ENCODE measurements at regions not wholly inside any gene's neighbourhood (a gene's known extent, or its start where the extent isn't known, plus 50 kb on each side); places are given as distances from the start of the nearest gene placed in this dataset.

DNA sequence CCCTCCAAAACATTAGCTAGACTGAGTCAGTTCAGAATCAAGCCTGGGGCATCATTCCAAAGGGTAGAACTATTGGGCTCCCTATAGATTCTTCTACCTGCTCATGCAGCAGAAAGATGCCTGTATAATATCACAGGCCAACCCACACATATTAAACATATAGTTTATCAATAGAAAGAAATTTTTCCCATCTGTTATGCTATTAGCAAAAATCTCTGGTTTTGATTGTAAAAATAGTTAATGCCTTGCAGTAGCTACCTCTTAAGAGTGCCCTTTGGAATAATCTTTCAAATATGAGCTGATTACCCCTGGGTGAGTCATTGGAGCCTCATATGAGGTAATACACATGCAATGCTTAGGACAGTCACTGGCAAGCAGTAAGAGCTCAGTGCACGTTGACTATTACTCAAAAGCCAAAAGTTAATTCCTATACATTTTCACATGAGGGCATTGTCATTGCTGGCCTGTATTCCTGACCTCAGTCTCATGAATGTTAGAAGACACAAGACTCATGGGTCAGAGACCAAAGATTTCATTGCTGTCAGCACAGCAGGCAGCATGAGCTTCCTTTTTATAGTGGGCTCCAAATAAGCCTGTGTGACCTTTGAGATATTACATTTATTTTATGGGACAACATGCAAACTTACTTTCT is 180.0 kb downstream of the FGFR2 start:
- no peak for DNase-seq

DNA sequence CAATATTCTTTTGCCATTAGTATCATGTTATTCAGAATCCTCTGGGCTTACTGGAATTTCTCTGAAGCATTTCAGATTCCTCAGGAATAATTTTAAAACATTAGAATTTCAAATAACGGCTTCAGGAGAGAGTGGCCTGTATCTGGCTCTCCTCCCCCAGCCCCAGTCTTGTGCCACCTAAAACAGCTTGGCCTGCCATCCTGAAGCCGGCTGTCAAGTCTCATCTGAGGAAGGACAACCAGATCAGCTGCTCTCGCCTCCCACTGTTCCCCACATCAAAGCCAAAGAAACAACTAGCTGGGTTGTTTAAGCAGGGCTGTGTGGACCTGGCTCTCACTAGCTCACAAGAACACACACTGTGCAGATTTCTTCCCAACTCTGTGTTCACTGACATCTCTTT is 178.2 kb downstream of the FGFR2 start:
- DNase-seq, result no peak

DNA sequence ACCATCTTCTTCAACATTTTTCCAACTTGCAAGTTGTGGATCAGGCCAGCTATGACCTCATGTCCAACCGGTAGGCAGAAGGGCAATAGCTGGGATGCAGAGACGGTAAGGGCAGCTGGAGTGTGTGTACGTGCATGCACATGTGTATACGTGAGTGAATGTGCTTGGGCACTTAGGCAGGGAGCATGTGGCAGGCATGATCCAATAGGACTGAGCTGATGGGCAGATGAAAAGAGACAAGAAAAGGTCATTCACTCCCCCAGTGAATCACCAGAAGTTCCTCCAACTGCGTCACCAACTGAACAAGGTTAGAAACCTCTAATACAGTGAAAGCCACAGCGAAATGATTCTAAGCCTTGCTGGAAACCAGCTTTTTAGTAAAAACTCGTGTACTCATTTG is 176.1 kb downstream of the FGFR2 start:
- DNase-seq, result no peak

DNA sequence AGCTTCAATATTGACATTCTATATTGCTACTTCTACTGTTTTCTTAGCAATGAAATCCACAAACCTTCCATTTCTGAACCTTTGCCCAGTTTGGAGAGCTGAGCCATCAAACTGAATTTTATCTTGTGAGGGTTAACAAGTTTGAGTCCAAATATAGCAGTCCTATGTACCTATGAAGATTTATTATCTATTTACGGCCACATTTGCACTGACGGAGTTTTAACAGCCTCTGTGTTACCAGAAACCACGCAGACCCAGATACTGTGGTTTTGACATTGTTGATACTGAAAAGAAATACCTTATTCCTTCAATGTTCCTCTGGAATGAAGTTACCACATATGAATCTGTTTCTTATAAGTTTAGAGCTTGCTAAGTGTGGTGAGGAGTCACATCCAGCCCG is 172.6 kb downstream of the FGFR2 start:
- no peak for DNase-seq

DNA sequence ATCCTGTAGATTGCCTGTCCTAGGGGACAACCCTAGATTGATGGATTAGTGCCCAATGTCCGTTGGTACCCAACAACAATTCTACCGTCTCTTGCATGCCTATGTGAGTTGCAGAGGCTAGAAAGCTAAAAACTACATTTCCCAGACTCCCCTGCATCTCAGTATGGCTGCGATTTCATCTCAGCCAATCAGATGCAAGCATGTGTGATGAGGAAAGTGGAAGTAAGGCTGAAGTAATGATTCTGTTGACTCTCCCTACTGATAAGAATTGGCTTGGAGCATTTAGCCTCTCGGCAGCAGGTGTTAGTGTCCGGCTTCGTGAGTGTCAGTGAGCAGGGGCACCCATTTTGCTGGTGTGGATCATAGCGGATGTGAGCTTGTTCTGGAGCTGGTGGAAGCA is 171.9 kb downstream of the FGFR2 start:
- DNase-seq, result no peak

All from muscle of arm (tissue), 1 donor.